CD4-positive, alpha-beta T cell (primary cell): ENCODE measurements at regions not wholly inside any gene's neighbourhood (a gene's known extent, or its start where the extent isn't known, plus 50 kb on each side); places are given as distances from the start of the nearest gene placed in this dataset.
"Not testable (repeated sequence)": the region's sequence is repeated elsewhere in the genome, so short reads cannot be mapped to it uniquely, and the experiment has no call there.

Source experiments
- ATAC-seq: fragments of 200-7000 bp; cut with Tn5 transposase; one replicate; pipeline ENCODE4 v1.10.0; 2022; ENCODE audit warnings: mild to moderate bottlenecking; ENCODE audit not compliant: poor library complexity
- CTCF ChIA-PET: fragments of 350-600 bp; sonication (Branson Sonifier 250); formaldehyde crosslinking; loops from one replicate; lab custom pipeline; 2021; ENCODE audit warnings: antibody characterized with exemption, inconsistent platforms; lab: Charles Lee
- POLR2A ChIA-PET: fragments of 350-600 bp; sonication (Branson Sonifier 250); formaldehyde crosslinking; loops from one replicate; lab custom pipeline; 2021; ENCODE audit warnings: antibody characterized with exemption, inconsistent platforms; lab: Charles Lee
- DNase-seq, 14 experiments: peaks; one replicate each; pipeline ENCODE4 v3.0.0-alpha.2; 2013 to 2020; ENCODE audit warnings: mixed read lengths in 2 of 14
- H3K27ac ChIP-seq, 2 donors: one replicate each; pipeline versions ENCODE4 v1.5.1 to v1.7.0; 2013; ENCODE audit warnings: low read length in 2 of 2, low read depth in 1 of 2, mild to moderate bottlenecking in 1 of 2
- H3K27me3 ChIP-seq, 2 experiments: 1 replicate in 1 of 2; 2 replicates in 1 of 2; pipeline versions ENCODE4 v1.6.1 to v1.7.0; 2013; ENCODE audit warnings: low read length in 2 of 2, control low read depth in 1 of 2, mild to moderate bottlenecking in 1 of 2, moderate library complexity in 1 of 2; ENCODE audit not compliant: insufficient read depth in 2 of 2, control insufficient read depth in 1 of 2
- H3K36me3 ChIP-seq: one replicate; pipeline ENCODE4 v1.6.1; 2013; ENCODE audit warnings: low read length, control low read depth; ENCODE audit not compliant: insufficient read depth
- H3K4me1 ChIP-seq: one replicate; pipeline ENCODE4 v1.6.1; 2013; ENCODE audit warnings: low read length, control low read depth; ENCODE audit not compliant: insufficient read depth
- H3K4me3 ChIP-seq: one replicate; pipeline ENCODE4 v1.5.1; 2013; ENCODE audit warnings: mild to moderate bottlenecking, low read length, moderate library complexity
- H3K9me3 ChIP-seq, 2 experiments: 1 replicate in 1 of 2; 2 replicates in 1 of 2; pipeline versions ENCODE4 v1.6.1 to v1.7.0; 2013; ENCODE audit warnings: low read length in 2 of 2, mild to moderate bottlenecking in 2 of 2, control low read depth in 1 of 2, moderate library complexity in 1 of 2; ENCODE audit not compliant: control insufficient read depth in 1 of 2, insufficient read depth in 1 of 2
- H3K27ac Mint-ChIP-seq: one replicate; pipeline ENCODE4 v1.8.0; 2020; ENCODE audit warnings: mixed read lengths
- H3K27me3 Mint-ChIP-seq: one replicate; pipeline ENCODE4 v1.8.0; 2021; ENCODE audit warnings: mixed read lengths
- H3K36me3 Mint-ChIP-seq: one replicate; pipeline ENCODE4 v1.8.0; 2021; ENCODE audit warnings: low read depth, mixed read lengths
- H3K4me1 Mint-ChIP-seq: one replicate; pipeline ENCODE4 v1.8.0; 2021; ENCODE audit warnings: low read depth, mixed read lengths
- H3K4me3 Mint-ChIP-seq: one replicate; pipeline ENCODE4 v1.8.0; 2020; ENCODE audit warnings: mild to moderate bottlenecking, mixed read lengths
- H3K9me3 Mint-ChIP-seq: one replicate; pipeline ENCODE4 v1.8.0; 2020; ENCODE audit warnings: mixed read lengths
- CTCF ChIP-seq: fragments of 200-600 bp; IDR thresholded peaks from one replicate; pipeline ENCODE4 v1.8.0; 2022; ENCODE audit warnings: antibody characterized with exemption, mild to moderate bottlenecking
- intact Hi-C, 2 experiments: fragments of 100-400 bp; cut with DNase I in 1 of 2; cut with micrococcal nuclease in 1 of 2; formaldehyde crosslinking; loops; one replicate each; pipeline versions ENCODE4 v1.15.1 to v1.9.0; 2023 to 2025; cut with DNase I, micrococcal nuclease

GRCh38 chr2:51263951-51264350 is 232.0 kb upstream of the NRXN1 start:
- peaks cover 9% of the 10 kb centered on the region for H3K9me3 Mint-ChIP-seq
- H3K4me3 ChIP-seq = no peak overlapping the region
- no peak for DNase-seq
- no peak overlapping the region for H3K27ac ChIP-seq
- no peak overlapping the region for H3K27ac Mint-ChIP-seq
- ATAC-seq = no peak
- ChIA-PET POLR2A (no interaction called here), CTCF (no interaction called here)
- H3K4me1 ChIP-seq = no peaks in the 10 kb centered on the region
- H3K27me3 Mint-ChIP-seq = no peaks in the 10 kb centered on the region
- TF ChIP-seq CTCF = no peak
- no peak overlapping the region for H3K4me3 Mint-ChIP-seq
- H3K36me3 Mint-ChIP-seq = no peaks in the 10 kb centered on the region
- peaks cover 0 to 4% of the 10 kb centered on the region in 2 experiments for H3K9me3 ChIP-seq
- H3K4me1 Mint-ChIP-seq = no peaks in the 10 kb centered on the region
- no peaks in the 10 kb centered on the region for H3K27me3 ChIP-seq
- H3K36me3 ChIP-seq = no peaks in the 10 kb centered on the region
- intact Hi-C loops = no loop called here

GRCh38 chr2:51263101-51263500 is 231.2 kb upstream of the NRXN1 start:
- H3K4me3 ChIP-seq, CTCF ChIA-PET, DNase-seq, H3K27me3 Mint-ChIP-seq, H3K36me3 Mint-ChIP-seq, H3K27ac ChIP-seq, intact Hi-C loops, H3K9me3 ChIP-seq, H3K4me1 ChIP-seq, H3K9me3 Mint-ChIP-seq, H3K27me3 ChIP-seq, H3K4me1 Mint-ChIP-seq, ATAC-seq, H3K4me3 Mint-ChIP-seq, H3K27ac Mint-ChIP-seq, POLR2A ChIA-PET, H3K36me3 ChIP-seq: not testable (repeated sequence)

- Mint-ChIP-seq H3K27me3 (no peaks in the 10 kb centered on the region), H3K9me3 (peaks cover 19% of the 10 kb centered on the region), H3K4me1 (no peaks in the 10 kb centered on the region), H3K27ac (no peak overlapping the region), H3K4me3 (no peak overlapping the region), H3K36me3 (no peaks in the 10 kb centered on the region)
- H3K27ac ChIP-seq = no peak overlapping the region
- CTCF ChIA-PET = no interaction called here
- DNase-seq = no peak
- H3K4me1 ChIP-seq = no peaks in the 10 kb centered on the region
- no peaks in the 10 kb centered on the region for H3K27me3 ChIP-seq
- peaks cover 0 to 4% of the 10 kb centered on the region in 2 experiments for H3K9me3 ChIP-seq
- intact Hi-C loops = no loop called here
- ATAC-seq = no peak
- POLR2A ChIA-PET = no interaction called here
- no peaks in the 10 kb centered on the region for H3K36me3 ChIP-seq
- TF ChIP-seq CTCF = no peak
- H3K4me3 ChIP-seq = no peak overlapping the region
These were observed 226.4 kb upstream of the NRXN1 start for GRCh38 chr2:51258301-51258700.

GRCh38 chr2:51256736-51257135 is 224.8 kb upstream of the NRXN1 start:
- no peaks in the 10 kb centered on the region for H3K27me3 ChIP-seq
- POLR2A ChIA-PET = no interaction called here
- no peak overlapping the region for H3K4me3 Mint-ChIP-seq
- no peaks in the 10 kb centered on the region for H3K36me3 ChIP-seq
- CTCF ChIA-PET = no interaction called here
- no peak overlapping the region for H3K27ac ChIP-seq
- no peak overlapping the region for H3K4me3 ChIP-seq
- H3K27me3 Mint-ChIP-seq = no peaks in the 10 kb centered on the region
- DNase-seq (no peak), ATAC-seq (no peak)
- no peaks in the 10 kb centered on the region for H3K36me3 Mint-ChIP-seq
- no peaks in the 10 kb centered on the region for H3K4me1 ChIP-seq
- H3K27ac Mint-ChIP-seq = no peak overlapping the region
- peaks cover 4 to 10% of the 10 kb centered on the region in 2 experiments for H3K9me3 ChIP-seq
- TF ChIP-seq CTCF = no peak
- intact Hi-C loops = no loop called here
- peaks cover 21% of the 10 kb centered on the region for H3K9me3 Mint-ChIP-seq
- H3K4me1 Mint-ChIP-seq = no peaks in the 10 kb centered on the region
